ENCODE measurements at regions not wholly inside any gene's neighbourhood (a gene's known extent, or its start where the extent isn't known, plus 50 kb on each side); places are given as distances from the start of the nearest gene placed in this dataset.

GRCh38 chr1:114236517-114236916 is 82.8 kb upstream of the SYT6 start (continued):
- TF ChIP-seq REST (IDR thresholded peaks at IDR 0.05; ENCODE audit: low read depth), result no peak
- TF ChIP-seq TCF7L2 (IDR thresholded peaks at IDR 0.05; ENCODE audit: borderline replicate concordance, extremely low read depth, insufficient read depth, insufficient read length), result no peak
- no peak for TF ChIP-seq RAD21 (IDR thresholded peaks at IDR 0.05; ENCODE audit: low read depth)
- TF ChIP-seq YY1 (IDR thresholded peaks at IDR 0.05; ENCODE audit: extremely low read depth, insufficient replicate concordance, low read depth, low read length), result no peak
- TF ChIP-seq SP1 (IDR thresholded peaks at IDR 0.05; ENCODE audit: low read depth), result no peak
- TF ChIP-seq EZH2 (IDR thresholded peaks at IDR 0.05), result no peak
- no peak for TF ChIP-seq JUND (IDR thresholded peaks at IDR 0.05)

- ChIA-PET POLR2A (no interaction called here), RAD21 (ENCODE audit: low non-redundant PET in 1 of 2, low total read pairs in 2 of 2, uncharacterized antibody in 2 of 2, unreplicated experiment in 2 of 2) (no interaction called here), CTCF (no interaction called here)
- H3K4me3 ChIP-seq (replicated peaks in 1 of 2; ENCODE audit: low read depth in 1 of 2, low read length in 2 of 2), result no peak overlapping the region
- no peaks in the 10 kb centered on the region for H3K36me3 ChIP-seq (ENCODE audit: control insufficient read depth in 1 of 2, insufficient read depth in 2 of 2, low read length in 2 of 2)
- H3K27me3 ChIP-seq (ENCODE audit: insufficient read depth, low read length), result no peaks in the 10 kb centered on the region
- no peak overlapping the region for H3K27ac ChIP-seq (ENCODE audit: low read depth, low read length)
- DNase-seq (ENCODE audit: low read depth, low spot score), result no peak
- H3K4me2 ChIP-seq (ENCODE audit: low read length), result no peak overlapping the region
- H3K9ac ChIP-seq (ENCODE audit: low read length), result no peak overlapping the region
- no peaks in the 10 kb centered on the region for H4K20me1 ChIP-seq (ENCODE audit: insufficient read depth)
- BruUV-seq (replicated peaks), result no TSS peak
- no peaks in the 10 kb centered on the region for H3K9me3 ChIP-seq (ENCODE audit: control insufficient read depth in 1 of 2, insufficient read depth in 1 of 2, low read depth in 1 of 2, low read length in 2 of 2)
- H3K9me2 ChIP-seq (ENCODE audit: insufficient read depth), result no peaks in the 10 kb centered on the region
- intact Hi-C loops (cut with micrococcal nuclease), result no loop called here
- H2AFZ ChIP-seq (ENCODE audit: low read depth, low read length, poor library complexity, severe bottlenecking), result no peak overlapping the region
- H3K79me2 ChIP-seq (ENCODE audit: insufficient read depth, low read length), result no peaks in the 10 kb centered on the region
- no peaks in the 10 kb centered on the region for H3K4me1 ChIP-seq (ENCODE audit: control insufficient read depth in 1 of 2, insufficient read depth in 2 of 2, low read length in 2 of 2)
- ATAC-seq, result no peak
- no peak for TF ChIP-seq REST (IDR thresholded peaks at IDR 0.05; ENCODE audit: low read depth)
- no peak for TF ChIP-seq ELF1 (IDR thresholded peaks at IDR 0.05; ENCODE audit: borderline replicate concordance, low read depth)
- TF ChIP-seq ZBTB33 (IDR thresholded peaks at IDR 0.05; ENCODE audit: extremely low read depth, insufficient replicate concordance, low read length), result no peak
- TF ChIP-seq SRF (IDR thresholded peaks at IDR 0.05; ENCODE audit: low read depth), result no peak
- no peak for TF ChIP-seq RAD21 (IDR thresholded peaks at IDR 0.05; ENCODE audit: low read depth)
- no peak for TF ChIP-seq EZH2phosphoT487 (IDR thresholded peaks at IDR 0.05; ENCODE audit: borderline replicate concordance)
- no peak for TF ChIP-seq FOSL1 (IDR thresholded peaks at IDR 0.05; ENCODE audit: low read depth)
- TF ChIP-seq CBX3 (IDR thresholded peaks at IDR 0.05; ENCODE audit: low read depth), result no peak
- no peak for TF ChIP-seq POLR2AphosphoS5 (IDR thresholded peaks at IDR 0.05; ENCODE audit: low read depth, low read length)
These were observed 82.3 kb upstream of the SYT6 start for GRCh38 chr1:114235960-114236359.
